Breast epithelium (tissue), 4 donors: ENCODE measurements at regions not wholly inside any gene's neighbourhood (a gene's known extent, or its start where the extent isn't known, plus 50 kb on each side); places are given as distances from the start of the nearest gene placed in this dataset.
"Not testable (repeated sequence)": the region's sequence is repeated elsewhere in the genome, so short reads cannot be mapped to it uniquely, and the experiment has no call there.

Source experiments
- DNase-seq, 2 donors: peaks; one replicate each; pipeline ENCODE4 v3.0.0-alpha.2; 2019; ENCODE audit warnings: low spot score in 2 of 2
- H3K27ac ChIP-seq, 2 donors: fragments of 200-600 bp; sonication (generic) in 1 of 2; one replicate each; pipeline ENCODE4 v1.5.1; 2016 to 2019; ENCODE audit warnings: mild to moderate bottlenecking in 1 of 2
- H3K27me3 ChIP-seq, 2 donors: fragments of 200-600 bp; sonication (generic) in 1 of 2; one replicate each; pipeline versions ENCODE4 v1.5.1 to v1.6.0; 2017 to 2019; ENCODE audit warnings: control low read depth in 1 of 2, mild to moderate bottlenecking in 1 of 2
- H3K36me3 ChIP-seq: fragments of 200-600 bp; one replicate; pipeline ENCODE4 v1.5.1; 2019
- H3K4me1 ChIP-seq, 2 donors: fragments of 200-600 bp; sonication (generic); one replicate each; pipeline ENCODE4 v1.5.1; 2016 to 2019; ENCODE audit warnings: control low read depth in 1 of 2
- H3K4me3 ChIP-seq, 3 donors: fragments of 200-600 bp; sonication (generic); 1 replicate in 2 of 3; 2 replicates in 1 of 3; pipeline ENCODE4 v1.5.1; 2016 to 2019; ENCODE audit warnings: mild to moderate bottlenecking in 3 of 3, moderate library complexity in 2 of 3
- H3K9me3 ChIP-seq, 2 donors: fragments of 200-600 bp; sonication (generic) in 1 of 2; one replicate each; pipeline ENCODE4 v1.5.1; 2016 to 2019; ENCODE audit warnings: control low read depth in 1 of 2
- CTCF ChIP-seq, 3 donors: fragments of 450-650 bp; IDR thresholded peaks; one replicate each; pipeline ENCODE4 v1.5.1; 2016 to 2017; ENCODE audit warnings: antibody characterized with exemption in 3 of 3, mild to moderate bottlenecking in 3 of 3, moderate library complexity in 3 of 3
- POLR2A ChIP-seq: fragments of 450-650 bp; IDR thresholded peaks from one replicate; pipeline ENCODE4 v1.6.1; 2016; ENCODE audit warnings: antibody characterized with exemption, mild to moderate bottlenecking, moderate library complexity
- POLR2AphosphoS5 ChIP-seq, 3 donors: sonication (generic); formaldehyde crosslinking; IDR thresholded peaks; one replicate each; pipeline ENCODE4 v1.6.1; 2017; ENCODE audit warnings: antibody characterized with exemption in 3 of 3
- intact Hi-C: fragments of 100-400 bp; cut with DNase I; formaldehyde crosslinking; loops from one replicate; pipeline ENCODE4 v1.15.1; 2023; ENCODE audit warnings: low total_unique reads

DNA sequence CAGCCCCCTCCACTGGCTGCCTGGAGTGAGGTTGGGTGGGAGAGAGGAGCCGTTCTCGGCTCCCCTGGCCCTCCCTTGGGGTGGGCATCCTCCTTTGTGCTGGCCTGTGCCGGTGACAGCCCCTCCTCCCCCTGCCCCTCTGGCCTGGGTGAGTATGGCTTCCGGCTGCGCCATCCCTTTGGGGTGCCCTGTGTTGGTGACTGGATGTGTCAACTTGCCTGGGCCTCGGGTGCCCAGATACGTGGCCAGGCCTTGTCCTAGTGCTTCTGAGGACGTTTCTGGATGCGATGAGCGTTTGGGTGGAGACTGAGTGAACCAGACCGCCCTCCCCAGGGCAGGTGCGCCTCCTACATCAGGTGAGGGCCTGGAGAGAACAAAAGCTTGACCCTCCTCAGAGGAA, 59.7 kb downstream of the PLXNA1 start:
- DNase-seq: no peak
- peaks cover 0 to 10% of the 10 kb centered on the region in 2 donors for H3K4me1 ChIP-seq
- intact Hi-C loops: no loop called here
- H3K4me3 ChIP-seq: no peak overlapping the region
- TF ChIP-seq POLR2AphosphoS5 (IDR thresholded peaks at IDR 0.05): no peak
- H3K27me3 ChIP-seq: no peaks in the 10 kb centered on the region
- H3K27ac ChIP-seq: peak overlapping the region; percentile 26 to 88
- H3K9me3 ChIP-seq: no peaks in the 10 kb centered on the region
- no peaks in the 10 kb centered on the region for H3K36me3 ChIP-seq

DNA sequence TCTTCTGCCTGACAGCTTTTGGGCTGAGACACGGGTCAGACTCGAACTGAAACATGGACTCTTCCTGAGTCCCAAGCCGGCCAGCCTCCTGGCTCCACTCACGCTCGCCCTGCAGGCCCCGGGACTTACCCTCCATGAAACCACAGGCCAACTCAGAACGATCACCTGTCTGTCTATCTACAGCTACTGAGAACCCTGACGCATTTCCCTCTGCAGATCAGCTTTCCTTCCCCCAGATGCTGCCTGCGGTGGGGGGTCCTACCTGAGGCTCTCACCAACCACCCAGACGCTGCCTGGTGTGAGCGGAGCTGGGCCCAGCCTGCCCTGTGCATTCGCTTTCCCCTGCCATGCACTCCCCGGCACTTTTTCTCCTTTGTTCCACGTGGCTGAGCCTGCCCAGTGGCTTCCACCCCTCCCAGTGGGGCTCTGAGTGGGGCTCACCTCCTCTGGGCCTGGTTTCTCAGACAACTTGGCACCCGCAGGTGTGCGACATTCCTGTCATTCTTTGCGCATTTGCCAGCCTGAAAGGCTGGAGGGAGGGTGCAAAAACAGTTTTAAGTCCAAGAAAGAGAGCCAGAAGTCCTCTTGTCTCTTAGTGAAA, 60.2 kb downstream of the PLXNA1 start:
- TF ChIP-seq POLR2AphosphoS5 (IDR thresholded peaks at IDR 0.05): peak; percentile 21 to 65 (median 34)
- no peak for TF ChIP-seq POLR2A
- peak overlapping the region; percentile 26 to 88 for H3K27ac ChIP-seq
- H3K4me1 ChIP-seq: peaks cover 0 to 10% of the 10 kb centered on the region in 2 donors
- no peaks in the 10 kb centered on the region for H3K27me3 ChIP-seq
- peak in 1 of 2 donors; percentile 90 for DNase-seq
- intact Hi-C loops: no loop called here
- H3K36me3 ChIP-seq: no peaks in the 10 kb centered on the region
- no peaks in the 10 kb centered on the region for H3K9me3 ChIP-seq
- no peak overlapping the region for H3K4me3 ChIP-seq

GRCh38 chr3:127043731-127044510, 61.0 kb downstream of the PLXNA1 start:
- H3K9me3 ChIP-seq: no peaks in the 10 kb centered on the region
- TF ChIP-seq CTCF (IDR thresholded peaks at IDR 0.05) (no peak), POLR2AphosphoS5 (IDR thresholded peaks at IDR 0.05) (no peak), POLR2A (no peak)
- H3K4me3 ChIP-seq: no peak overlapping the region
- H3K27me3 ChIP-seq: no peaks in the 10 kb centered on the region
- peaks cover 0 to 10% of the 10 kb centered on the region in 2 donors for H3K4me1 ChIP-seq
- no peak for DNase-seq
- no peaks in the 10 kb centered on the region for H3K36me3 ChIP-seq
- peak overlapping the region; percentile 79 to 88 for H3K27ac ChIP-seq
- intact Hi-C loops: no loop called here

- peak overlapping the region; percentile 4 to 26 for H3K27ac ChIP-seq
- peak in 1 of 2 donors; percentile 50 for DNase-seq
- H3K4me3 ChIP-seq: no peak overlapping the region
These were observed 62.1 kb downstream of the PLXNA1 start for GRCh38 chr3:127044996-127045395.

DNA sequence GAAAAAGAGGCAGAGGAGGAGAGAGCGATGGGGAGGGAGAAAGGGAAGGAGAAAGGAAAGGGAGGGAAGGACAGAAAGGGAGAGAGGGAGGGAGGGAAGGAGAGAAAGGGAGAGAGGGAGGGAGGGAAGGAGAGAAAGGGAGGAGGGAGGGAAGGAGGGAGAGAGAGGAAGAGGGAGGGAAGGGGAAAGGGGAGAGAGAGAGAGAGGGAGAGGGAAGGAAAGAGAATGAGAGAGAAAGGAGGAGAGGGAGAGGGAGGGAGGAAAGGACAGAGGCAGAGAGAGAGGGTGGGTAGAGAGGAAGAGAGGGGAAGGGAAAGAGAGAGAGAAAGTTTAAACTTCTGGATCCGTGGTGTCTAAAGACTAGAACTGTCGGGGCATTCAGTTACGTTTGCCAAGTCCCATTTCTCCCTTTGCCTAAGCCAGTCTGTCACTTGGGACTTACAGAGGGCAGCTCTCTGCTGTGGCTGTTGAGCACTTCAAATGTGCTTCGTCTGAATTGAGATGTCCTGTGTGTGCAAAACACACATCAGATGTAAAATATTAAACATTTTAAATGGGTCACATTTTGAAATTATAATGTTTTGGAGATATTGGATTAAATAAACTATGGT, 62.6 kb downstream of the PLXNA1 start:
- H3K4me3 ChIP-seq: no peak overlapping the region
- no peaks in the 10 kb centered on the region for H3K27me3 ChIP-seq
- TF ChIP-seq CTCF (IDR thresholded peaks at IDR 0.05): no peak
- TF ChIP-seq POLR2A: no peak
- no peak for TF ChIP-seq POLR2AphosphoS5 (IDR thresholded peaks at IDR 0.05)
- H3K9me3 ChIP-seq: no peaks in the 10 kb centered on the region
- H3K4me1 ChIP-seq: peaks cover 0 to 10% of the 10 kb centered on the region in 2 donors
- H3K27ac ChIP-seq: peak overlapping the region; percentile 4 to 26
- intact Hi-C loops: no loop called here
- DNase-seq: no peak
- no peaks in the 10 kb centered on the region for H3K36me3 ChIP-seq

More at GRCh38 chr3:127044996-127045395, 62.1 kb downstream of the PLXNA1 start:
- TF ChIP-seq CTCF (IDR thresholded peaks at IDR 0.05) (no peak), POLR2AphosphoS5 (IDR thresholded peaks at IDR 0.05) (no peak), POLR2A (no peak)
- intact Hi-C loops: no loop called here
- Histone ChIP-seq H3K36me3 (no peaks in the 10 kb centered on the region), H3K4me1 (peaks cover 0 to 10% of the 10 kb centered on the region in 2 donors), H3K9me3 (no peaks in the 10 kb centered on the region), H3K27me3 (no peaks in the 10 kb centered on the region)

DNA sequence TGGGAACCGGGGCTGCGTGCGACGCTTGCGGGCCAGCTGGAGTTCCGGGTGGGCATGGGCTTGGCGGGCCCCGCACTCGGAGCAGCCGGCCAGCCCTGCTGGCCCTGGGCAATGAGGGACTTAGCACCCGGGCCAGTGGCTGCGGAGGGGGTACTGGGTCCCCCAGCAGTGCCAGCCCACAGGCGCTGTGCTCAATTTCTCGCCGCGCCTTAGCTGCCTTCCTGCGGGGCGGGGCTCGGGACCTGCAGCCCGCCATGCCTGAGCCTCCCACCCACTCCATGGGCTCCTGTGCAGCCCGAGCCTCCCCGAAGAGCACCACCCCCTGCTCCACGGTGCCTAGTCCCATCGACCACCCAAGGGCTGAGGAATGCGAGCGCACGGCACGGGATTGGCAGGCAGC, 63.8 kb downstream of the PLXNA1 start:
- H3K4me1 ChIP-seq, H3K9me3 ChIP-seq, H3K36me3 ChIP-seq, DNase-seq, H3K4me3 ChIP-seq, intact Hi-C loops, H3K27ac ChIP-seq, H3K27me3 ChIP-seq: not testable (repeated sequence)
